GM19463 (cell line): ENCODE measurements at regions not wholly inside any gene's neighbourhood (a gene's known extent, or its start where the extent isn't known, plus 50 kb on each side); places are given as distances from the start of the nearest gene placed in this dataset.

ENCODE experiments used
- ATAC-seq: cut with Tn5 transposase; IDR thresholded peaks from one replicate; pipeline ENCODE4 v1.9.1; 2021; ENCODE audit warnings: mild to moderate bottlenecking, moderate library complexity; ENCODE audit not compliant: unreplicated experiment

GRCh38 chr14:34025325-34026017 is 74.6 kb upstream of the EGLN3 start:
- no peak for ATAC-seq

DNA sequence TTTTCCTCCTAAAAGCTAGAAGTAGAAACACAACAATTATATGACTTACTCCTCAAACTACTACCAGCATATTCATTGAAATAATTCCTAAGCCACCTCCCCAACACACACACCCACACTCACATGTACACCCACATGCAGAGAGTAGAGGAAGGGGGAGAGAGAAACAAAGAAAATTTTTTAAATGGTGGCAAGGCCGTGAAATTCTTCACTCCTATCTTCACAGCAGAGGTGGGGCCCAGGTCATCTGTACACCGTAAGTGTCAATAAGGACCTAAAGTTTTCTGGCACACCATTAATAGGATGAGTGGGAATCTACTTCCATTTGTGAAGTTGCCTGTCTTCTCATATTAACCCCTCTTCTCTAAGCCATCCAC is 73.9 kb upstream of the EGLN3 start:
- ATAC-seq, result no peak

- no peak for ATAC-seq
Observed at GRCh38 chr14:34023824-34024767, 73.2 kb upstream of the EGLN3 start.

DNA sequence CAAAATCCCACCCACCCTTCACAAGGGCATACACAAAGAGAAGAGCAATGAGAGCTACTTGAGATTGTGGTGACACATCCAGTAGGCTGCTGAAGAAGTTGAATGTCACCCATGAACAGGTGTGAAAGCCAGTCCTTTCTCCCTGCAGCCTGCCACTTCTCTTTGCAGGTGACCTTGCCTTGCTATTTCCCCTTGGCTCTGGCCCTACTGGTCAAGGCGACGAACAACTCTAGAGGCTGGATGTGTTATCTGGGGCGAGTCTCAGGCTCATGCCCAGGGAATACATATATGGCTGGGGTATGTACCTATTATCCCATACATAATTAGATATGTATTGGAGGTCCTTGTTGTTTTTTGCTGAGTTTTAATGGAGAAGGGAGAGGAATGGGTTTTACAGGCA is 70.2 kb upstream of the EGLN3 start:
- no peak for ATAC-seq

DNA sequence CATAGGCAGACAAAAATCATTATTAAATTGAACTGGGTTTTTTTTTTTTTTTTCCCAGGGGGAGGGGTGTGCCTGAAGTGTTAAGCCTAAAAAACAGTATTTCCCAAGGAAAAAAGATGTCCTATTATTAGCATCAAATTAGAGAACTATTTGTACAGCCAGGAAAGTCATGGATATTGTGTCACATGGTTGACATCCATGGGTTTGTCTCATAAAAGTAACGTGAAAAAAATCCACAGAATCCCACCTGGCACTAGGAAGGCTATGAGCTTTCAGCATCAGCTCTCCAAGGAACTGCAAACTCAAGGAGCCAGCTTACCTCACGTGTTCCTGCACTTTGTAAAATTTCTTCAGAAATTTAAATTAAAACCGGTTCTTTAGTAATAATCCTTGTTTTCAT is 69.1 kb upstream of the EGLN3 start:
- ATAC-seq, result no peak

GRCh38 chr14:34018564-34019244 is 67.8 kb upstream of the EGLN3 start:
- ATAC-seq, result no peak

DNA sequence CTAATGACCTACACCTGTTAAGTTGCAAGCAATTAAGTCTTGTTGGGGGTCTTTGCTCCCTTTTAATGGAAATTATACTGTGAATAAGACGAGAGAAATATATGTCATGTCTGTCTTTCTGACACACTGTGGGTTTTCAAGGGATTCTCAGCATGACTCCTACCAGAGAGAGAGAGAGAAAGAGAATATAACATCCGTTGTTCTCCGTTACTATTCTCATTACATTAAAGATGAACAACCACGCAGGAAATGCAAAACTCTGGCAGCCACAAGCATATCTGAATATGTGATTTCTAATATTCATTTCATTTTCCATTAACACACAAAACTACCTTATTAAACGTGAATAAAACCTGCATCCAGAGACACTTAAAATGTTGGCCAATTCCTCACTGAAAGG is 67.3 kb upstream of the EGLN3 start:
- ATAC-seq, result no peak

- no peak for ATAC-seq
Observed at GRCh38 chr14:34015383-34015782, 64.5 kb upstream of the EGLN3 start.

DNA sequence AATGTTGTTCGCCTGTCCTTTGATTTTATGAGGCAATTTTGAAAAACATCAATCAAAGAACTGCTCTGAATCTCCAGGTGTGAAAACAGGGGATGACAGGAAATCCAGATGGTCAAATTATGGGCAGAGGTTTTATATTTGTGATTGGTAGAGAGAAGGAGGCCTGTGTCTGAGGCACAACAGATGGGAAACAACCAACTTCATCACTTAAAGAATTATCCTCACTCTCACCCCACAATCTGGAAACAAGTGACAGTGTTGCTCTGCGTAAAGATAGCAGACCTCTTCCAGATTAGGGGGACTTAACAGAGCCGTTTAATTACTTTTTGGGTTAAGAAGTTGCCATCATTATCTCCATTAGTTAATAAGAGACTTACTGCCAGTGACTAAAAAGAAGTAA is 64.1 kb upstream of the EGLN3 start:
- no peak for ATAC-seq

GRCh38 chr14:34013721-34014060 is 62.8 kb upstream of the EGLN3 start:
- ATAC-seq, result peak; percentile 52

DNA sequence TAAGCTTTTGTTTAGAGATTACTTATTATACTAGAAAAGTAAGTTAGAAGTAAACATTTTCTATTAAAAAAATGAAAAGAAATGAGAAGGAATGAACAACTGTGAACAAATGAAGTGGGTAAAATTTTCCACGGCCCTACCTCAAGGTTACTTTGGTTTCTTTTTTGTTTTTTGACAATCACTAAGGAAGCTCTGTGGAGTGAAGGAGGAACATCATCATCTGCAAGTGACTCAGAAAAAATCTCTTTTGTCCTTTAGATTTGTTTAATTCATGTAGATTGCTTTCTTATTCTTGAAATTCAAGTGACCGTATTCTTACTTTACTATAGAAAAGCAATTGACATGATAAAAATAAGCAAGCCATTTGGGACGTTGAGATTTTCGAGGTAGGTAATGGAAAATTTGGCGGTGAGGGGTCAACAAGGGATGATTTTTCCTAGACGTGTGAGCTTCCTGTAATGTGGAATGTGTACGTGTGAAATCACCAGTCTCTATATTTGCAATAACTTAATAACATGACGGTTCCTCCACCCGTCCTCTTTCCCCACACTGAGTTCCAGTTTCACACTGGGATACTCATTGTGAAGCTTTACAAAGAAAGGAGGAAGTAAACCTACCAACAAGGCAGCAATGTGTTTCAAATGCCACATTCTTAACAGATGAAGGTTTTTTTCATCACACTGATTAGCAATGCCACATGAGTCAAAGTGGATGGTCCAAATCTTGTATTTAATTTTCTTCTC is 62.3 kb upstream of the EGLN3 start:
- ATAC-seq, result peak; percentile 84

- no peak for ATAC-seq
Observed at GRCh38 chr14:34012369-34012768, 61.5 kb upstream of the EGLN3 start.

DNA sequence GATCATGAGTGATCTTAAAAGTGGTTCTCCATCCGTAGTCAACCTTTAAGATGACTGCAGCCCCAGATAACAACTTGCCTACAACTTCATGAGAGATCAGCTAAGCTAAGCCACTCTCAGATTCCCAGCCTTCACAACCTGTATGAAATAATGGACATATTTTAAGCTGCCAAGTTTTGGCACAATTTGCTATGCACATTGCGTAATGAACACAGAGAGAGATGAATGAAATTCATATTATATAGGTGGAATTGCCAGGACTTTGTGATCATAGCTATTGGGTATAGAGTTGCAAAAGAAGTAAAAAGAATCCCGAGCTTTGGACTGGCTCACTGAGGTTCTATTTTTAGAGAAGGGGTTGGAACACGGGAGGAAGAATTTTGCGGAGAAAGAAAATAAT is 59.1 kb upstream of the EGLN3 start:
- no peak for ATAC-seq

GRCh38 chr14:34007902-34008301 is 57.0 kb upstream of the EGLN3 start:
- no peak for ATAC-seq

- ATAC-seq, result no peak
Observed at GRCh38 chr14:34005901-34006300, 55.0 kb upstream of the EGLN3 start.

- ATAC-seq, result no peak
Observed at GRCh38 chr14:34004881-34005280, 54.0 kb upstream of the EGLN3 start.

GRCh38 chr14:34003691-34004090 is 52.8 kb upstream of the EGLN3 start:
- ATAC-seq, result no peak

DNA sequence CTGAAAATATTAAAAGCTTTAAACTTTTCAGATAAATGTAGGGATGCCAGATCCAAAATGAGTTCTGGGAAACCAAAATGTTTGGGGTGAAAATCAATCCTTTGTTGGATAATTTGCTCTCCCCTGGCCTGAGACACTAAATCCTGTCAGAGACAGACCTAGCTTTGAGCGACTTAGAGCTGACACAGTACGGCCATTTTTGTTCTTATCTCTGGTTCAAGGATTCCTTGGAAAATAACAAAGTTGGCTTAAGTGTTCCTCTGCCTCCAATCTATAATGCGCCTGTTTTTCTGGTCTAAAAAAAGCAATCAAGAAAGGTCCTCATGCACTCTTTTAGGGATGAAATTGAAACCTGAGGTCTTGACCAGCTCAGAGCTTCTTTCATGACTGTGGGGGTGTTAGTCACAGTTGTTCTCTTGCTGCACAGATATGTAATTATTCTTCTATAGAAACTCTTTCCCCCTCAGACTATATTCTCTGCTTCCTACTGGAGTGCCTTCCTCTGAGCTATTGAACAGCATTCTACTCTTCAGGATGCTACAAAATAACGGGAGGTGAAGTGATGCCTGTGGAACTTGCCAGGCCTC is 52.3 kb upstream of the EGLN3 start:
- no peak for ATAC-seq
